ENCODE measurements at regions not wholly inside any gene's neighbourhood (a gene's known extent, or its start where the extent isn't known, plus 50 kb on each side); places are given as distances from the start of the nearest gene placed in this dataset.
"Not testable (repeated sequence)": the region's sequence is repeated elsewhere in the genome, so short reads cannot be mapped to it uniquely, and the experiment has no call there.

GRCh38 chr16:21512280-21513192, 86.8 kb upstream of the METTL9 start:
- not testable (repeated sequence) for H3K4me3 ChIP-seq (ENCODE audit: low read depth, low read length)

DNA sequence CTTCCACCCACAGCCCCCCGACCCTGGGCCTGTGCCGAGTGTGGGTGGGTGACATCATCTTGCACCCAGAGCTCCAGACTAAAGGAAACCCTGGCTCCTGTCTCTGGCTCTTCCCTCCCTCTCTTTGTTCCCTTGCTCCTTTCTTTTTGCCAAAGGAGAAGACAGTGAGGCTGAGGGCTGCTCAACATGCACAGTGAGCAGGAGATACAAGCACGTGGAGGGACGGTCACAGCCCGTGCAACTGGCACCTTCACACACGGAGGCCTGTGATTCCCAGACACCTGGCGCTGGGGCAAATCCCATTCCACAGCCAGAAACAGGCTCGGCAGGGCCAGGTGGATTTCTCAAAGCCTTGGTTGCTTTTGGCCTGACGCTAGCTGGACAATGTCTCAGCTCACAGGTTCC, 86.0 kb upstream of the METTL9 start:
- H3K4me3 ChIP-seq (ENCODE audit: low read depth, low read length), result not testable (repeated sequence)

DNA sequence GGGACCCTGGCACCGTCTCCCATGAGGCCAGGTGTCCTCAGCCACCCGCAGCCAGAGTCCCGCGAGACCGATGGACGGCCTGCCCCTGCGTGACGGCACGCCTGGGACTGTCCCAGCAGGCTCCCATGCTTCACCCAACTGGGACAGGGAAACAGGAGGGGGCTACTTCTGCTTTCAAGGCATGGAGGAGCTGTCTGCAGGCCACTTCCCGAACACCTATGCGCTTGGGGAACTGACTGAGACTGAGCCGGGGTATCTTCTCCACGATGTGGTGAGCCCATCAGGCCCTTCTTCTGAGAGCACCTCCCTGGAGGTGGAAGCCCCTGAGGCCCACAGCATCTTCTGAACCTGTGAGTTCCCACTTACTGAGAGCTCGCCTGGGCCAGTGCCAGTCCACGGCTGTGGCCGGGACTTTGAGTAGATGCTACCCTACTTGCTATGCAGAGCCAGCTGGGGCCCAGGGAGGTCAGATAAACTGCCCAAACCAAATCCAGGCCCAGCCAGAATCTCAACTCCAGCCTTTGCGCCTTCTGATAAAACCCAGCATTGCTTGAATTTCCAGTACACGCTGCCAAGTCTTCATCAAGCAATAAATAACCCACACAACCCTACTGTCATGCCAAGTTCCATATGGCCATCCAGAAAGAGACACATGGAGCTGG, 85.4 kb upstream of the METTL9 start:
- H3K4me3 ChIP-seq (ENCODE audit: low read depth, low read length), result not testable (repeated sequence)

DNA sequence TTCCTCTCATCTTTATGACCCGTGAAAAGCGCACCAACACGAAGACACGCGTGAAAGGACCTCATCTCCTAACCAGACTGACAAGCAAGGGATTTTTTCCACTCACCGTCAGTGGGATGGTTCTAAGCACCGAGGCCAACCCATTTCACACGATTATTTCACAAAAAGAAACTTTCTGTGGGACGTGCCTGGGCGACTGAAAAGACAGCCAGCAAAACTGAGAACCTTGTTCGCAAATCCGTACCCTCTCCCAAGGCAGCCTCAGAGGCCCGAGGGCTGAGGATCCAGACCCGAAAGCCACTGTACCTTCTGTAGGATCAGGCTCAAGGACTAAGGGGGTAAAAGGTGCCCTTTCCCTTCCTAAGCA, 84.9 kb upstream of the METTL9 start:
- not testable (repeated sequence) for H3K4me3 ChIP-seq (ENCODE audit: low read depth, low read length)

DNA sequence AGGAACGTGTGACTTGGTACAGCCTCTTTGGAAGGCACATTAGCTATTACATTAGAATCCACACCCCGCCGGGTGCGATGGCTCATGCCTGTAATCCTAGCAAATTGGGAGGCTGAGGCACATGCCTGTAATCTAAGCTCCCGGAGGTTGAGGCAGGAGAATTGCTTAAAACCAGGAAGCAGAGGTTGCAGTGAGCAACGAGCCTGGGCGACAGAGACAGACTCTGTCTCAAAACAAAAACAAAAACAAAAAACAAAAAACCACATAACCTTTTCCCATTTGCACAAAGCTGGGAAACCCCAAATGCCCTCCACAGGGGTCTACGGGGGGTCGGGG, 82.7 kb upstream of the METTL9 start:
- H3K4me3 ChIP-seq (ENCODE audit: low read depth, low read length), result not testable (repeated sequence)

GRCh38 chr16:21517263-21517662, 82.1 kb upstream of the METTL9 start:
- not testable (repeated sequence) for H3K4me3 ChIP-seq (ENCODE audit: low read depth, low read length)

- peak overlapping the region; percentile 73 for H3K4me3 ChIP-seq (ENCODE audit: low read depth, low read length)
Measured at GRCh38 chr16:21519361-21520133, 79.8 kb upstream of the METTL9 start.

DNA sequence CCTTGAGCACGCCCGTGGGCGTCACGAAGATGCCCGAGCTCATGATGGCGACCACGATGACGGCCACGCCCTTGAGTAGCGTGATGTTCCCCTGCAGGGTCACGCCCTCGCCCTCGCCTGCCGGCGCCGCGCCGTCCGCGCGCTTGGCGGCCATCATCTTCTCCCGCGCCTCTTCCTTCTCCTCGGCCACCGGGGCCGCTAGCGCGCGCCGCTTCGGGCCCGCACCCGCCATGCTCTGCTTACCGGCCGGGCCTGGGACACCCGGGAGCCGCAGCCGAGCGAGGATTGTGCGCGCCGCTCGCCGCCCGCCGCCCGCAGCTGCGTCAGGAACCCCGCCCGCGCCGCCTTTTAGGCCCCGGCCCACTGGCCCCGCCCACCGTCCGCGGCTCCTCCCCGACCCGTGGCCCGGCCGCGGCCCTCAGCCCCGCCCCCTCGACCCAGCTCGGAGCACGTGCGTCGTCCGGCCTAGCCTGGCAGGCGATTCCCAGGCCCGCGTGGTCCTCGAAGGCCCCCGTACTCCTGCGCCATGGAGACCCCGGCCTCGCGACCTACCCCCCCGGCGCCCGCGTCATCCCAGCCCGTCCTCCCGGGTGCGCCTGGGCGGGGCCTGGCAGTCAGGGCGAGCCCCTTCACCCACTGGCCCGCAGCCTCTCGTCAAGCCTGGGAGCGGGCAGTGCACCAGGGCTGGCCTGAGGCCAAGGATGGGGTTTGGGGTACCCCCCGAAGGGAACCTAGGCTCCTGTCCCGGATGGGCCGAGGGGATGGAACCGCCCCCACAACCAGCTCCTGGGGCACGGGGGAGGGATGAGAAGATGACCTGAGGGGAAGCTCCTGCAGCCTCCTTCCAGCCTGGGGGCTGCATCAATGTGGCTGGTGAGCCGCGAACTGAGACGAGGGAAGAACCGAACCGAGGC, 79.0 kb upstream of the METTL9 start:
- H3K4me3 ChIP-seq (ENCODE audit: low read depth, low read length), result peak overlapping the region; percentile 62

- H3K4me3 ChIP-seq (ENCODE audit: low read depth, low read length), result not testable (repeated sequence)
Measured at GRCh38 chr16:21521048-21521389, 78.4 kb upstream of the METTL9 start.

GRCh38 chr16:21521390-21522143, 77.8 kb upstream of the METTL9 start:
- not testable (repeated sequence) for H3K4me3 ChIP-seq (ENCODE audit: low read depth, low read length)

GRCh38 chr16:21522846-21523245, 76.5 kb upstream of the METTL9 start:
- not testable (repeated sequence) for H3K4me3 ChIP-seq (ENCODE audit: low read depth, low read length)

GRCh38 chr16:21523411-21524067, 75.8 kb upstream of the METTL9 start:
- TF ChIP-seq, protein P1, sequence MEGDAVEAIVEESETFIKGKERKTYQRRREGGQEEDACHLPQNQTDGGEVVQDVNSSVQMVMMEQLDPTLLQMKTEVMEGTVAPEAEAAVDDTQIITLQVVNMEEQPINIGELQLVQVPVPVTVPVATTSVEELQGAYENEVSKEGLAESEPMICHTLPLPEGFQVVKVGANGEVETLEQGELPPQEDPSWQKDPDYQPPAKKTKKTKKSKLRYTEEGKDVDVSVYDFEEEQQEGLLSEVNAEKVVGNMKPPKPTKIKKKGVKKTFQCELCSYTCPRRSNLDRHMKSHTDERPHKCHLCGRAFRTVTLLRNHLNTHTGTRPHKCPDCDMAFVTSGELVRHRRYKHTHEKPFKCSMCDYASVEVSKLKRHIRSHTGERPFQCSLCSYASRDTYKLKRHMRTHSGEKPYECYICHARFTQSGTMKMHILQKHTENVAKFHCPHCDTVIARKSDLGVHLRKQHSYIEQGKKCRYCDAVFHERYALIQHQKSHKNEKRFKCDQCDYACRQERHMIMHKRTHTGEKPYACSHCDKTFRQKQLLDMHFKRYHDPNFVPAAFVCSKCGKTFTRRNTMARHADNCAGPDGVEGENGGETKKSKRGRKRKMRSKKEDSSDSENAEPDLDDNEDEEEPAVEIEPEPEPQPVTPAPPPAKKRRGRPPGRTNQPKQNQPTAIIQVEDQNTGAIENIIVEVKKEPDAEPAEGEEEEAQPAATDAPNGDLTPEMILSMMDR (IDR thresholded peaks at IDR 0.05; ENCODE audit: borderline replicate concordance, insufficient read depth, low read depth, low read length), result no peak
- H3K4me3 ChIP-seq (ENCODE audit: low read depth, low read length), result no peak overlapping the region

Data from GM12875 (cell line).